Fibroblast of the conjunctiva (primary cell): ENCODE measurements at regions not wholly inside any gene's neighbourhood (a gene's known extent, or its start where the extent isn't known, plus 50 kb on each side); places are given as distances from the start of the nearest gene placed in this dataset.
"Not testable (repeated sequence)": the region's sequence is repeated elsewhere in the genome, so short reads cannot be mapped to it uniquely, and the experiment has no call there.

Experiments used
- DNase-seq: peaks from one replicate; pipeline ENCODE4 v3.0.0-alpha.2; 2010; ENCODE audit warnings: low read depth

- DNase-seq, result not testable (repeated sequence)
Observed at GRCh38 chr22:11561744-11562143, 3966.2 kb upstream of the OR11H1 start.

- not testable (repeated sequence) for DNase-seq
Observed at GRCh38 chr22:11568837-11569563, 3959.0 kb upstream of the OR11H1 start.

GRCh38 chr22:11569564-11569940 is 3958.4 kb upstream of the OR11H1 start:
- not testable (repeated sequence) for DNase-seq

DNA sequence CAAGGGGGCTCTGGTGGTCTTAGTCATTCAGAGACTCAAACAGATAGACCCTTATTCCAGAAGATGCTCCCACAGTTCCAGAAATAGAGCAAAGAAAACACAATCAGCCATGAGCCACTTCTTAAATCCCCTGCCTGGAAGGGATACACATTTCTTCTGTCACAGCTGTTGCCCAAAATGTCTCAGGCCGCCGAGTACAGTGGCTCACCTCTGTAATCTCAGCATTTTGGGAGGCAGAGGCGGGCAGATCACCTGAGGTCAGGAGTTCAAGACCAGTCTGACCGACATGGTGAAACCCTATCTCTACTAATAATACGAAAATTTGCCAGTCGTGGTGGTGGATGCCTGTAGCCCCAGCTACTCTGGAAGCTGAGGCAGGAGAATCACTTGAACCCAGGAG is 3954.8 kb upstream of the OR11H1 start:
- not testable (repeated sequence) for DNase-seq

GRCh38 chr22:11574231-11574630 is 3953.8 kb upstream of the OR11H1 start:
- DNase-seq, result not testable (repeated sequence)

GRCh38 chr22:11574659-11575058 is 3953.3 kb upstream of the OR11H1 start:
- not testable (repeated sequence) for DNase-seq

DNA sequence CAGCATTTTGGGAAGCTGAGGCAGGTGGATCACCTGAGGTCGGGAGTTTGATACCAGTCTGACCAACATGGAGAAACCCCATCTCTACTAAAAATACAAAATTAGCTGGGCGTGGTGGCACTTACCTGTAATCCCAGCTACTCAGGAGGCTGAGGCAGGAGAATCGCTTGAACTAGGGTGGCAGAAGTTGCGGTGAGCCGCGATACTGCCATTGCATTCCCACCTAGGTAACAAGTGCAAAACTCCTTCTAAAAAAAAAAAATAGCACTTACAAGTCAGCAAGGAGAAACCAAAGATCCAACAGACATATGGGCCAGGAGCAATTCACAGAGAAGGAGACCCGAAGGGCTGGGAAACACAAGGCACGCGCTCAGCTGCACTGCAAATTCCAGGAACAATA is 3951.3 kb upstream of the OR11H1 start:
- DNase-seq, result not testable (repeated sequence)

GRCh38 chr22:11578115-11578514 is 3949.9 kb upstream of the OR11H1 start:
- not testable (repeated sequence) for DNase-seq

DNA sequence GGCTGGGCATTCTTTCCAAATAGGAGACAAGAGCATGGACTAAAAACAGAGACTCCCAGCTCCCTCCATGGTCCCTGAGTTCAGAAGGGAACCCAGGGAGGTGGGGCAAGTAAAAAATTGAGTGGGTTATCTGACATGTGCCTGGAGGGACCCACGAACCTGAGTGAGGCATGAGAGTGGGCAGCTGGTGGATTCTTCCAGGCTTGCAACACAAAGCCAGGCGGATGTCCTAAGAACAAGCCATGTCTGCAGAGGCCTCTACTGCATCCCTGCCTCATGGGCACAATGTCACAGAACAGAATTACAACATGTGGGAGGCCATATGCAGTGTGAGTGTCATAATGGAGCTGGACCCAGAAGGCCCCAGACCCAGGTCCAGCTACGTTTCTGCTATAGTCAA is 3949.4 kb upstream of the OR11H1 start:
- DNase-seq, result not testable (repeated sequence)

- not testable (repeated sequence) for DNase-seq
Observed at GRCh38 chr22:11582048-11582447, 3945.9 kb upstream of the OR11H1 start.

- DNase-seq, result not testable (repeated sequence)
Observed at GRCh38 chr22:11584231-11584630, 3943.8 kb upstream of the OR11H1 start.

DNA sequence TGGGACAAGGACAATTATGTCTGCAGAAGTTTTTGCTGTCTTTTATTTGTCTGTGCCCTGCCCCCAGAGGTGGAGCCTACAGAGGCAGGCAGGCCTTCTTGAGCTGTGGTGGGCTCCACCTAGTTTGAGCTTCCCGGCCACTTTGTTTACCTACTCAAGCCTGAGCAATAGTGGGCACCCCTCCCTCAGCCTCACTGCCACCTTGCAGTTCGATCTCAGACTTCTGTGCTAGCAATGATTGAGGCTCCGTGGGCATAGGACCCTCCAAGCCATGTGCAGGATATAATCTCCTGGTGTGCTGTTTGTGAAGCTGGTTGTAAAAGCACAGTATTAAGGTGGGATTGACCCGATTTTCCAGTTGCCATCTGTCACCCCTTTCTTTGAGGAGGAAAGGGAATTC is 3933.4 kb upstream of the OR11H1 start:
- not testable (repeated sequence) for DNase-seq

GRCh38 chr22:11597666-11598358 is 3930.2 kb upstream of the OR11H1 start:
- DNase-seq, result not testable (repeated sequence)

DNA sequence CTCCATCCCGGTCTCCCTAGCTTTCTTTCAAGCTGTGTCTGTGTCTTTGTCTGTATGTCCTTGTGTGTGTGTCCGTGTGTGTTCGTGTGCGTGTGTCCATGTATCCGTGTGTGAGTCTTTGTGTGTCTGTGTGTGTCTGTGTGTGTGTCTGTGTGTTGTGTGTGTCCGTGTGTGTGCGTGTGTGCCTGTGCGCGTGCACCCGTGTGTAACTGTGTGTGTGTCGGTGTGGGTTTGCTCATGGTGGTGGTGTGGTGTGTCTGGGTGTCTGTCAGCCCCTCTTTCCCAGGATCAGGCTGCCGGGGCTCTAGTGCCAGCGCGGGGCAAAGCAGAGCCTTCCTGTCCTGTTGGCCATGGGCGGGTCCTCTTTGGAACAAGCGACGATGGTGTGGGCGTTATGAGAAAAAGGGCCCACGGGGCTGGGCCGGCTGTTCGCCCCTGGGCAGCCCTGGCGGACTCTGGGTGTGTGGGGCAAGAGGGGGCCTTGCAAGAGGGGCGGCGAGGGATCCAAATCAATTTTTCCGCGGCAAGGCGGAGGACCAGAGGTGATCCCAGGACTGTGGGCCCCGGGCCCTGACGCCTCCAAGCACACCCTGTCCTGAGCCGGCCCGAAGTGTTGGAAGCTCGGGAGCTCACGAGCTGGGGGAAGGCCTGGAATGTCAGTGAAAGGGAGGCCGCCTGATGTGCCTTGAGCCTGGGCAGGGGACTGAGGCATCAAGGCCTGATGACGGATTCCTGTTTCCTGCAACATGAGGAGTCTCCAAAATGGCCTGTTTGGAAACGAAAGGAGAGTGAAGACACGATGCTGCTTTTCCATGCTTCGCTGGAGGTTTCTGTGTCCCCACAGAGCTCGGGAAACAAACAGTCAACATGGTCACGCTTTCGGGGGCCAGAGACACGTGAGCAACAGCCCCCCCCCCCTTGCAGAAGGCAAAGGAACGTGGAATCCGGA is 3929.2 kb upstream of the OR11H1 start:
- no peak for DNase-seq

GRCh38 chr22:11599456-11599855 is 3928.5 kb upstream of the OR11H1 start:
- not testable (repeated sequence) for DNase-seq

DNA sequence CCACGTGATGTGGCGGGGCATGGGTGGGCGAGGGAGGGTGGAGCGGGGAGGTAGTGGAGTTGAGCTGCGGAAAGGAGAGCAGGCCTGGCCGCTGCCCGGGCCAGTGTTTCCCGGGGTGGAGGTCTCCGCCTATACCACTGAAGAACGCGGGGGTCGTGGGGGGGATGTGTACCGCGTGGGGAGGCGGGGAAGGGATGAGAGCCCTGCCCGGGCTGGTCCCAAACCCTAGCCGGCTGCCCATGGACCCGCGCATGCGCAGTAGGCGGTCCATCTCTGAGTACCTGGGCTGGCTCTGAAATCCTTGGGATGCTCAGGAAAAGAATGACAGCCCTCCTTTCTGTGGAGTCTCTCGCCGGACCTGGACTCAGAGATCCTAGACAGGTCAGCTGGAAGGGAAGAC is 3927.8 kb upstream of the OR11H1 start:
- not testable (repeated sequence) for DNase-seq

GRCh38 chr22:11600896-11601890 is 3926.8 kb upstream of the OR11H1 start:
- not testable (repeated sequence) for DNase-seq

DNA sequence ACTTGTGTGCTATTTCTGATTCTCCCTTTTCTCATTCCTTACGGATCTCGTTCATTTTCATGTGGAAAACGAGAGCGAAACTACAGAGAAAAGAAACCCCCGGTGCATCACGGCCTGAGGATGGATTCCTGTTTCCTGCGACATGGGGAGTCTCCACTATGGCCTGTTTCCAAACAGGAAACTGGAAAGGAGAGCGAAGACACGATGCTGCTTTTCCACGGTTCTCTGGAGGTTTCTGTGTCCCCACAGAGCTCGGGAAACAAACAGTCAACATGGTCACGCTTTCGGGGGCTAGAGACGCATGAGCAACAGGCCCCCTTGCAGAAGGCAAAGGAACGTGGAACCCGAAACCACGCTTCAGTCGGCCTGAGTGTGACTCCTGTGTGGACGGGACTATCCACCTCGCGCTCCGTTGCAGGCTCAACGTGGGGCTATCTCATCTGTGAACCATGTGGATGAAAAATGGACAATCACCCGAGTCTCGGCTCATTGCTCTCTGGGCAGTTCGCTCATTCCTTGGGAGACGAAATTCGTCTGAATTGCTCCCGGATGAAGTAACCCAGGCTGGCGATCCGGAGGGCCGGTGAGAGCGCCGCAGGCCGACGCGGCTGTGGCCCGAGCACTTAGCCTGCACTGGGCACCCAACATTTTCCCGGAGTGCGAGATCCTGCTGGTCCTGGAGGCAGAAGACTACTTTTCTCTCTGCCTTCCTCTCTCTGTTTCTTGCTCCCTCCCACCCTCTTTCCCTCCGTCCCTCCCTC is 3923.2 kb upstream of the OR11H1 start:
- DNase-seq, result not testable (repeated sequence)

GRCh38 chr22:11605468-11605981 is 3922.5 kb upstream of the OR11H1 start:
- DNase-seq, result no peak
